Kidney epithelial cell (primary cell): ENCODE measurements at regions not wholly inside any gene's neighbourhood (a gene's known extent, or its start where the extent isn't known, plus 50 kb on each side); places are given as distances from the start of the nearest gene placed in this dataset.

Source experiments
- DNase-seq: peaks from one replicate; pipeline ENCODE4 v3.0.0-alpha.2; 2010; ENCODE audit warnings: low read depth
- H3K27me3 ChIP-seq: 2 replicates; pipeline ENCODE4 v1.6.0; 2011; ENCODE audit warnings: low read length; ENCODE audit not compliant: control insufficient read depth, insufficient read depth
- H3K36me3 ChIP-seq: 2 replicates; pipeline ENCODE4 v1.5.1; 2011; ENCODE audit warnings: low read length; ENCODE audit not compliant: control insufficient read depth, insufficient read depth
- H3K4me3 ChIP-seq: 2 replicates; pipeline ENCODE4 v1.5.1; 2011; ENCODE audit warnings: low read depth, mild to moderate bottlenecking, control low read depth, low read length
- TF ChIP-seq, protein P1 (sequence below): IDR thresholded peaks from 2 replicates; pipeline ENCODE4 v1.5.1; 2011; ENCODE audit warnings: mild to moderate bottlenecking, moderate library complexity, low read length, control low read depth, inconsistent platforms; ENCODE audit not compliant: insufficient read depth, poor library complexity, severe bottlenecking

DNA sequence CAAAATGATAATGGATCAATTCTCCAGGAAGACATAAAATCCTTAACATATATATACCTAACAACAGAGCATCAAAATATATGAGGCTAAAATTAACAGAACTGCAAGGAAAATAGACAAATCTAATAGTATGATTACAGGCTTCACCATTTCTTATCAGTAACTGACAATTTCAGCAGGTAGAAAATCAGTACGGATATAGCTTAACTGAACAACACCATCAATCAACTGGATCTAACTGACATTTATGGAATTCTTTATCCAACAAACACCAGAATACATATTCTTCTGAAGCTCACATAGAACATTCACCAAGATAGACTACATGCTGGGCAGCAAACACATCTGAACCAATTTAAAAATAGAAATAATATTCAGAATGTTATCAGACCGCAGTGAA lies 121.1 kb upstream of the CDC14C start:
- no peaks in the 10 kb centered on the region for H3K27me3 ChIP-seq
- H3K36me3 ChIP-seq, result no peaks in the 10 kb centered on the region
- TF ChIP-seq, protein P1, sequence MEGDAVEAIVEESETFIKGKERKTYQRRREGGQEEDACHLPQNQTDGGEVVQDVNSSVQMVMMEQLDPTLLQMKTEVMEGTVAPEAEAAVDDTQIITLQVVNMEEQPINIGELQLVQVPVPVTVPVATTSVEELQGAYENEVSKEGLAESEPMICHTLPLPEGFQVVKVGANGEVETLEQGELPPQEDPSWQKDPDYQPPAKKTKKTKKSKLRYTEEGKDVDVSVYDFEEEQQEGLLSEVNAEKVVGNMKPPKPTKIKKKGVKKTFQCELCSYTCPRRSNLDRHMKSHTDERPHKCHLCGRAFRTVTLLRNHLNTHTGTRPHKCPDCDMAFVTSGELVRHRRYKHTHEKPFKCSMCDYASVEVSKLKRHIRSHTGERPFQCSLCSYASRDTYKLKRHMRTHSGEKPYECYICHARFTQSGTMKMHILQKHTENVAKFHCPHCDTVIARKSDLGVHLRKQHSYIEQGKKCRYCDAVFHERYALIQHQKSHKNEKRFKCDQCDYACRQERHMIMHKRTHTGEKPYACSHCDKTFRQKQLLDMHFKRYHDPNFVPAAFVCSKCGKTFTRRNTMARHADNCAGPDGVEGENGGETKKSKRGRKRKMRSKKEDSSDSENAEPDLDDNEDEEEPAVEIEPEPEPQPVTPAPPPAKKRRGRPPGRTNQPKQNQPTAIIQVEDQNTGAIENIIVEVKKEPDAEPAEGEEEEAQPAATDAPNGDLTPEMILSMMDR, result no peak
- H3K4me3 ChIP-seq, result no peak overlapping the region
- DNase-seq, result no peak

DNA sequence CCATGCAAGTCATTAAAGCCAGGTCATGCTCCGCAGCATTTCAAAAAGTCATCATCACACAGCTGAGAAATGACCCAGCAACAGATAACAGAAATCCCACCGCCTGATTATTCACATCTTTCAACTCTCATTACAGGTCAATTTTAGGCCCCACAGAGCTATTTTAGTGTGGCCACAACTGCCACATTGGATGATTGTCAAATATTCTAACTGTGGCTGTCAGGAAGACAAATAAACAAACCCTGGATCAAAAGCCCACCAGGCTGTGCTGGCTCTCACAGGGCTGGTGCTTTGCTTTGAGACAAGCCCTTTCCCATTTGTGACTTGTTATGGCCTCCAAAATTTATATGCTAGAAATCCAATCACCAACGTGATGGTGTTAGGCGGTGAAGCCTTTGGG lies 117.6 kb upstream of the CDC14C start:
- TF ChIP-seq, protein P1, result no peak

DNA sequence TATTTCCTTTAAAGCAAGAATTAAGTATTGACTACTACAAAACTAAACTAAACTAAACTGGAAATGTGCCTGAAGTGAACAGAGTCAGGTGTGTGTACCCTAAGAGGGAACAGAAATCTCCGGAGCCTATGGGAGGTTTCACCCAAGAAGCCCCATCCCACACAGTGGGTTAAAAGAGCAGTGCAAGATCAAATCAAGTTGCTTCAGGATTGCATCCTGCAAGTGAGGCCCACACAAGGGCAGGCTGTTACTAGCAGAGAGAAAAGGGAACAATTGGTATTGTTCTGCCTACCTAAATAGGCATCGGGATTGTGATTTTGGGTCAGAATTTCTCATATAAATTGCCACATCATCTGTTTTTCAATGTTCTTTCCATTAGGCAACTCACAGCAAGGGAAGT lies 113.3 kb upstream of the CDC14C start:
- Histone ChIP-seq H3K4me3 (no peak overlapping the region), H3K27me3 (no peaks in the 10 kb centered on the region), H3K36me3 (no peaks in the 10 kb centered on the region)
- no peak for DNase-seq
- TF ChIP-seq, protein P1, result no peak

More for the DNA sequence above, 117.6 kb upstream of the CDC14C start:
- H3K27me3 ChIP-seq, result no peaks in the 10 kb centered on the region
- H3K4me3 ChIP-seq, result no peak overlapping the region
- no peak for DNase-seq
- H3K36me3 ChIP-seq, result no peaks in the 10 kb centered on the region

DNA sequence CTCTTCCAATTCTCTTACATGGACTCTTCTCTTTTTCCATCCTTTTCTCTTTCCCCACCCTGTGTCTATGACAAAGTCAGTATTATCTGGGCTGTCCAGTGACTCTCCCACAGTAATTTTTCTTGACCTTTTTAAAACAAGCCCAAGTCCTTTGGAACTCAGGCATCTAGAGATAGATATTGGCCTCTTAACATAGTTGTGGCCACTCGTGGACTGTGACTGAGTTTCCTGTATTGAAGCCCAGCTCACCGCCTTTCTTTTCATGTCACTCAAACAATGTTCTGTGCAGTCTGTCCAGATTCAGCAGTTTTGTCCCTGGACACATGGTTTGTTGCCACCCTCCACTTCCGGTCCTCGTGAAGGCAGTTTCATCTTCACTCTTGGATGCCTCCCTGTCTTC lies 110.9 kb upstream of the CDC14C start:
- Histone ChIP-seq H3K36me3 (no peaks in the 10 kb centered on the region), H3K27me3 (no peaks in the 10 kb centered on the region), H3K4me3 (no peak overlapping the region)
- TF ChIP-seq, protein P1, result no peak
- no peak for DNase-seq

DNA sequence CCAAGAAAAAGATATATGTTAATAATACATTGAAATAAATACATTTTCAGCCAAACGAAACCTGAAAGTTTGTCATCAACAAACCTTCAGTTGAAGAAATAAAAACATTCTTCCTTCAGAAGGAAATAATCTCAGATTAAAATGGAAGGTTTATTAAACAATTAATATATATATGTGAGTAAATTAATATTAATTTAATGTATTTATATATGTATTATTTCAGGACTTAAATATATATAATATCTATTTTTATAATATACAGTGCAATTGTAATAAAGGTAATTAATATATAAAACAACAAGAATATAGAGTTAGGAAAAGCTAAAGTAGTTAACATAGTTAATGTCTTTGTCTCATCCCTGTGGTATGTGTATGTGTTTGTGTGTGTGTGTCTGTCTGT lies 102.2 kb upstream of the CDC14C start:
- no peaks in the 10 kb centered on the region for H3K36me3 ChIP-seq
- H3K4me3 ChIP-seq, result no peak overlapping the region
- H3K27me3 ChIP-seq, result no peaks in the 10 kb centered on the region
- no peak for DNase-seq
- TF ChIP-seq, protein P1, result no peak

DNA sequence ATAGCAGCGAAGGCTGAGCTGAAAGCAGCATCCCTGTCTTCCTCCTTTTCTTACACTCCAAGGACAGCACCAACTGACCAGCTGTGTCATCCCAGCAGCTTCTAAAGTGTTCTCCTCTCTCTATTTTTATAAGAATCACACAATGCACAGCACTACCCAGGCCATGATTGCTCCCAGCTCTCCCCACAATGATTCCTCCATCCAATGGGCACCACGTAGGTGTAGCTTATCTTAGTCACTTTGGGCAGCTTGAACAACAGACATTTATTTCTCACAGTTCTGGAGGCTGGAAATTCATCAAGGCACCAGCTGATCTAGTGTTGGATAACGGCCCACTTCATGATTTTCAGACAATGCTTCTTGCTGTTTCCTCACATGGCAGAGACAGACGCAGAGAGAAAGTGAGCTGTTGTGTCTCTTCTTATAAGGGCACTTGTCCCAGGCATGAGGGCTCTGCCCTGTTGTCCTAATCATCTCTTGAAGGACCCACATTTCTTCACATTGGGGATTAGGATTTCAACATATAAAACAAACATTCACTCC lies 92.0 kb upstream of the CDC14C start:
- H3K27me3 ChIP-seq, result no peaks in the 10 kb centered on the region
- TF ChIP-seq, protein P1, result no peak
- H3K4me3 ChIP-seq, result no peak overlapping the region
- DNase-seq, result no peak
- H3K36me3 ChIP-seq, result no peaks in the 10 kb centered on the region
